H1 (cell line): ENCODE measurements at regions not wholly inside any gene's neighbourhood (a gene's known extent, or its start where the extent isn't known, plus 50 kb on each side); places are given as distances from the start of the nearest gene placed in this dataset.

ENCODE experiments used
- CTCF ChIA-PET: fragments of 300-600 bp; sonication (Branson Sonifier 250); formaldehyde crosslinking; loops from one replicate; lab custom pipeline; 2021; ENCODE audit not compliant: partially characterized antibody; lab: Charles Lee
- POLR2A ChIA-PET: fragments of 300-600 bp; sonication (Branson Sonifier 250); formaldehyde crosslinking; loops from one replicate; lab custom pipeline; 2021; ENCODE audit warnings: inconsistent platforms; ENCODE audit not compliant: partially characterized antibody; lab: Charles Lee
- DNase-seq, 2 experiments: peaks; one replicate each; pipeline versions ENCODE4 v3.0.0 to v3.0.0-alpha.2; 2010 to 2022; ENCODE audit warnings: low spot score in 2 of 2, low read depth in 1 of 2, mixed read lengths in 1 of 2
- FAIRE-seq: peaks from 2 replicates; lab custom pipeline; 2011; peaks lifted over from hg19 to GRCh38; lab: Jason Lieb, UNC
- H2AFZ ChIP-seq: 2 replicates; pipeline ENCODE4 v1.8.1; 2012; ENCODE audit warnings: low read length, inconsistent platforms
- H2AK5ac ChIP-seq: 2 replicates; pipeline ENCODE4 v1.6.1; 2013; ENCODE audit warnings: low read depth, low read length
- H2BK120ac ChIP-seq: replicated peaks from 2 replicates; pipeline ENCODE3; 2013; ENCODE audit warnings: low read depth, low read length, inconsistent platforms
- H2BK12ac ChIP-seq: 2 replicates; pipeline ENCODE4 v1.6.1; 2013; ENCODE audit warnings: low read depth, low read length
- H2BK15ac ChIP-seq: 2 replicates; pipeline ENCODE4 v1.6.1; 2013; ENCODE audit warnings: low read length
- H2BK20ac ChIP-seq: 2 replicates; pipeline ENCODE4 v1.6.1; 2013; ENCODE audit warnings: low read length
- H2BK5ac ChIP-seq: 2 replicates; pipeline ENCODE4 v1.6.1; 2013; ENCODE audit warnings: low read depth, low read length
- H3K14ac ChIP-seq: 2 replicates; pipeline ENCODE4 v1.6.1; 2013; ENCODE audit warnings: inconsistent platforms; ENCODE audit not compliant: insufficient read length
- H3K18ac ChIP-seq: 2 replicates; pipeline ENCODE4 v1.6.1; 2013; ENCODE audit warnings: low read length; ENCODE audit errors: extremely low read depth
- H3K23ac ChIP-seq: 2 replicates; pipeline ENCODE4 v1.6.1; 2013; ENCODE audit warnings: inconsistent platforms; ENCODE audit not compliant: insufficient read length
- H3K23me2 ChIP-seq: 2 replicates; pipeline ENCODE4 v1.6.1; 2013; ENCODE audit warnings: low read depth, low read length
- H3K27ac ChIP-seq: 2 replicates; pipeline ENCODE4 v1.6.1; 2011; ENCODE audit warnings: low read depth, low read length, inconsistent platforms
- H3K27me3 ChIP-seq, 4 experiments: replicated peaks in 1 of 4; 1 replicate in 1 of 4; 2 replicates in 3 of 4; pipeline versions ENCODE4 v1.6.1 to v1.8.1; 2011 to 2013; ENCODE audit warnings: low read length in 3 of 4, mild to moderate bottlenecking in 3 of 4, inconsistent platforms in 2 of 4, mixed read lengths in 2 of 4, moderate library complexity in 1 of 4; ENCODE audit not compliant: control insufficient read depth in 3 of 4, insufficient read depth in 3 of 4; ENCODE audit errors: extremely low read depth in 1 of 4
- H3K36me3 ChIP-seq, 4 experiments: 2 replicates each; pipeline versions ENCODE4 v1.6.1 to v1.8.1; 2011 to 2013; ENCODE audit warnings: mild to moderate bottlenecking in 4 of 4, low read length in 3 of 4, moderate library complexity in 2 of 4, control low read depth in 1 of 4, inconsistent platforms in 1 of 4; ENCODE audit not compliant: insufficient read depth in 4 of 4, control insufficient read depth in 2 of 4
- H3K4ac ChIP-seq: replicated peaks from 2 replicates; pipeline ENCODE3; 2013; ENCODE audit warnings: low read length, low read depth, mixed read lengths, inconsistent platforms; ENCODE audit not compliant: insufficient read length
- H3K4me1 ChIP-seq, 4 experiments: replicated peaks in 1 of 4; 1 replicate in 1 of 4; 2 replicates in 3 of 4; pipeline versions ENCODE4 v1.6.1 to v1.8.1; 2011 to 2013; ENCODE audit warnings: low read length in 3 of 4, inconsistent platforms in 2 of 4, mixed read lengths in 1 of 4; ENCODE audit not compliant: insufficient read depth in 4 of 4, control insufficient read depth in 3 of 4
- H3K4me2 ChIP-seq, 2 experiments: 2 replicates each; pipeline versions ENCODE4 v1.6.1 to v1.8.1; 2011 to 2013; ENCODE audit warnings: low read depth in 2 of 2, low read length in 2 of 2, control low read depth in 1 of 2, inconsistent platforms in 1 of 2, mild to moderate bottlenecking in 1 of 2; ENCODE audit not compliant: insufficient read depth in 1 of 2
- H3K4me3 ChIP-seq, 4 experiments: fragments of 200-600, 300-600 bp in 1 of 4; sonication (generic), shearing (Covaris generic), sonication (Bioruptor Twin) in 1 of 4; 2 replicates each; pipeline versions ENCODE4 v1.5.1 to v1.8.1; 2011 to 2016; ENCODE audit warnings: low read length in 4 of 4, low read depth in 3 of 4, control low read depth in 2 of 4, inconsistent platforms in 2 of 4, mild to moderate bottlenecking in 2 of 4, mixed read lengths in 1 of 4, moderate library complexity in 1 of 4; ENCODE audit not compliant: insufficient read depth in 2 of 4; ENCODE audit errors: extremely low read depth in 1 of 4
- H3K56ac ChIP-seq: replicated peaks from 2 replicates; pipeline ENCODE3; 2013; ENCODE audit warnings: low read depth, mild to moderate bottlenecking, mixed read lengths, low read length, inconsistent platforms; ENCODE audit not compliant: insufficient read length
- H3K79me1 ChIP-seq: 2 replicates; pipeline ENCODE4 v1.6.1; 2013; ENCODE audit warnings: low read depth, low read length, control low read depth
- H3K79me2 ChIP-seq, 2 experiments: 2 replicates each; pipeline versions ENCODE4 v1.6.1 to v1.8.1; 2012 to 2013; ENCODE audit warnings: low read length in 2 of 2, mild to moderate bottlenecking in 2 of 2, inconsistent platforms in 1 of 2; ENCODE audit not compliant: insufficient read depth in 2 of 2, control insufficient read depth in 1 of 2
- H3K9ac ChIP-seq, 4 experiments: replicated peaks in 1 of 4; 1 replicate in 1 of 4; 2 replicates in 3 of 4; pipeline versions ENCODE4 v1.6.1 to v1.8.1; 2011 to 2013; ENCODE audit warnings: low read depth in 3 of 4, low read length in 3 of 4, control low read depth in 2 of 4, mild to moderate bottlenecking in 2 of 4, moderate library complexity in 2 of 4, inconsistent platforms in 1 of 4; ENCODE audit errors: extremely low read depth in 1 of 4
- H3K9me3 ChIP-seq, 2 experiments: 2 replicates each; pipeline versions ENCODE4 v1.6.1 to v1.8.1; 2012 to 2013; ENCODE audit warnings: mild to moderate bottlenecking in 2 of 2, moderate library complexity in 2 of 2, control low read depth in 1 of 2, inconsistent platforms in 1 of 2, low read depth in 1 of 2, low read length in 1 of 2, mixed read lengths in 1 of 2; ENCODE audit not compliant: insufficient read depth in 2 of 2
- H4K20me1 ChIP-seq, 2 experiments: replicated peaks in 1 of 2; 2 replicates each; pipeline versions ENCODE3 to v1.8.1; 2011 to 2013; ENCODE audit warnings: inconsistent platforms in 2 of 2, low read length in 2 of 2, mild to moderate bottlenecking in 1 of 2; ENCODE audit not compliant: insufficient read depth in 2 of 2, control insufficient read depth in 1 of 2
- H4K5ac ChIP-seq: 2 replicates; pipeline ENCODE4 v1.6.1; 2013; ENCODE audit warnings: low read length, low read depth, mixed read lengths, inconsistent platforms; ENCODE audit not compliant: insufficient read length
- H4K8ac ChIP-seq: 2 replicates; pipeline ENCODE4 v1.8.0; 2013; ENCODE audit warnings: mild to moderate bottlenecking, moderate library complexity, low read length, inconsistent platforms; ENCODE audit not compliant: insufficient read depth; ENCODE audit errors: extremely low read depth
- H4K91ac ChIP-seq: replicated peaks from 2 replicates; pipeline ENCODE3; 2013; ENCODE audit warnings: low read length, mixed read lengths, inconsistent platforms; ENCODE audit not compliant: insufficient read length
- ASH2L ChIP-seq: fragments of 200-600, 300-600 bp; sonication (generic); IDR thresholded peaks from one replicate; pipeline ENCODE4 v1.7.1; 2017; ENCODE audit warnings: low read length
- BRCA1 ChIP-seq: IDR thresholded peaks from 2 replicates; pipeline ENCODE4 v1.6.1; 2012; ENCODE audit warnings: low read depth, low read length, improper control_type of control experiment
- CHD1 ChIP-seq: IDR thresholded peaks from 2 replicates; pipeline ENCODE4 v1.6.1; 2012; ENCODE audit warnings: low read depth, low read length, improper control_type of control experiment
- CHD2 ChIP-seq: IDR thresholded peaks from 2 replicates; pipeline ENCODE4 v1.6.1; 2012; ENCODE audit warnings: low read length, improper control_type of control experiment
- CTCF ChIP-seq, 3 experiments: IDR thresholded peaks; 1 replicate in 2 of 3; 2 replicates in 1 of 3; pipeline versions ENCODE4 v1.5.1 to v1.6.1; 2011; ENCODE audit warnings: low read length in 3 of 3, mild to moderate bottlenecking in 3 of 3, inconsistent platforms in 2 of 3, low read depth in 1 of 3, moderate library complexity in 1 of 3; ENCODE audit not compliant: insufficient read depth in 1 of 3; ENCODE audit errors: control extremely low read depth in 1 of 3
- EP300 ChIP-seq, 2 experiments: IDR thresholded peaks; 1 replicate in 1 of 2; 2 replicates in 1 of 2; pipeline ENCODE4 v1.6.1; 2011 to 2012; ENCODE audit warnings: low read depth in 2 of 2, low read length in 2 of 2, mild to moderate bottlenecking in 2 of 2, borderline replicate concordance in 1 of 2, inconsistent platforms in 1 of 2, moderate library complexity in 1 of 2
- JUND ChIP-seq: IDR thresholded peaks from 2 replicates; pipeline ENCODE4 v1.6.1; 2011; ENCODE audit warnings: mild to moderate bottlenecking, improper control_type of control experiment, low read length
- KDM1A ChIP-seq: fragments of 200-600, 300-600 bp; sonication (generic); IDR thresholded peaks from 2 replicates; pipeline ENCODE4 v1.7.1; 2016; ENCODE audit warnings: mild to moderate bottlenecking, low read length, borderline replicate concordance
- NRF1 ChIP-seq: IDR thresholded peaks from 2 replicates; pipeline ENCODE4 v1.6.1; 2011; ENCODE audit warnings: mild to moderate bottlenecking, low read depth, low read length, improper control_type of control experiment
- SIN3A ChIP-seq, 2 experiments: IDR thresholded peaks in 1 of 2; conservative IDR thresholded peaks in 1 of 2; 2 replicates each; pipeline ENCODE4 v1.6.1; 2011 to 2012; ENCODE audit warnings: low read length in 2 of 2, improper control_type of control experiment in 1 of 2, low read depth in 1 of 2, mild to moderate bottlenecking in 1 of 2
- SP4 ChIP-seq: IDR thresholded peaks from 2 replicates; pipeline ENCODE4 v1.6.1; 2012; ENCODE audit warnings: low read length, inconsistent platforms
- TAF1 ChIP-seq: IDR thresholded peaks from 2 replicates; pipeline ENCODE4 v1.6.1; 2011; ENCODE audit warnings: mild to moderate bottlenecking, low read depth, low read length
- TBP ChIP-seq: IDR thresholded peaks from 2 replicates; pipeline ENCODE4 v1.6.1; 2011; ENCODE audit warnings: low read depth, low read length, improper control_type of control experiment
- ZNF274 ChIP-seq: IDR thresholded peaks from 2 replicates; pipeline ENCODE4 v1.7.0; 2012; ENCODE audit warnings: low read length, borderline replicate concordance; ENCODE audit errors: extremely low read depth
- WGBS, 2 experiments: shearing (Covaris generic) in 1 of 2; methylation state at CpG; one replicate each; pipeline versions ENCODE4 v1.1.6 to v1.1.7; 2013 to 2015; ENCODE audit warnings: low lambda C conversion rate in 2 of 2, mixed read lengths in 2 of 2, inconsistent platforms in 1 of 2, low coverage in 1 of 2, missing lambda C conversion rate in 1 of 2; ENCODE audit not compliant: insufficient replicate concordance in 2 of 2, insufficient coverage in 1 of 2, insufficient read length in 1 of 2; ENCODE audit errors: extremely low coverage in 1 of 2, missing lambda C conversion rate in 1 of 2; 5-methylcytosine and 5-hydroxymethylcytosine counted together

GRCh38 chr6:163991321-163991720 lies 576.8 kb downstream of the QKI start:
- Histone ChIP-seq H3K23me2 (no peaks in the 10 kb centered on the region), H4K91ac (no peak overlapping the region), H3K14ac (no peak overlapping the region), H3K9ac (no peak overlapping the region), H3K36me3 (no peaks in the 10 kb centered on the region), H3K27ac (no peak overlapping the region), H2BK120ac (no peak overlapping the region), H2AK5ac (no peak overlapping the region), H2BK5ac (no peak overlapping the region), H3K4me1 (no peaks in the 10 kb centered on the region), H3K4ac (no peak overlapping the region), H3K79me1 (no peaks in the 10 kb centered on the region), H4K20me1 (no peaks in the 10 kb centered on the region), H3K18ac (no peak overlapping the region), H3K4me2 (no peak overlapping the region), H3K27me3 (no peaks in the 10 kb centered on the region), H4K5ac (no peak overlapping the region), H3K79me2 (no peaks in the 10 kb centered on the region), H3K23ac (no peak overlapping the region), H2AFZ (no peak overlapping the region), H3K9me3 (no peaks in the 10 kb centered on the region), H3K4me3 (no peak overlapping the region), H2BK15ac (no peak overlapping the region), H3K56ac (no peak overlapping the region), H2BK12ac (no peak overlapping the region), H4K8ac (no peak overlapping the region), H2BK20ac (no peak overlapping the region)
- POLR2A ChIA-PET, result no interaction called here
- WGBS, 2 experiments, result 93% methylated on average over 4 of the region's 4 CpGs; no CpG with 5 or more reads in 1 of the 2 experiments
- FAIRE-seq, result no peak
- CTCF ChIA-PET, result no interaction called here
- no peak for DNase-seq
- TF ChIP-seq NRF1 (no peak), TBP (no peak), ASH2L (no peak), ZNF274 (no peak), SP4 (no peak), JUND (no peak), CTCF (IDR thresholded peaks at IDR 0.05; ENCODE audit: control extremely low read depth in 1 of 3, insufficient read depth in 1 of 3, low read depth in 1 of 3, low read length in 3 of 3) (no peak), BRCA1 (no peak), SIN3A (conservative IDR thresholded peaks at IDR 0.05 in 1 of 2, IDR thresholded peaks at IDR 0.05 in 1 of 2; ENCODE audit: low read depth in 1 of 2, low read length in 2 of 2) (no peak), KDM1A (no peak), CHD1 (no peak), TAF1 (no peak), CHD2 (no peak), EP300 (IDR thresholded peaks at IDR 0.05; ENCODE audit: borderline replicate concordance in 1 of 2, low read depth in 2 of 2, low read length in 2 of 2) (no peak)
